ENCODE measurements at regions not wholly inside any gene's neighbourhood (a gene's known extent, or its start where the extent isn't known, plus 50 kb on each side); places are given as distances from the start of the nearest gene placed in this dataset.

DNA sequence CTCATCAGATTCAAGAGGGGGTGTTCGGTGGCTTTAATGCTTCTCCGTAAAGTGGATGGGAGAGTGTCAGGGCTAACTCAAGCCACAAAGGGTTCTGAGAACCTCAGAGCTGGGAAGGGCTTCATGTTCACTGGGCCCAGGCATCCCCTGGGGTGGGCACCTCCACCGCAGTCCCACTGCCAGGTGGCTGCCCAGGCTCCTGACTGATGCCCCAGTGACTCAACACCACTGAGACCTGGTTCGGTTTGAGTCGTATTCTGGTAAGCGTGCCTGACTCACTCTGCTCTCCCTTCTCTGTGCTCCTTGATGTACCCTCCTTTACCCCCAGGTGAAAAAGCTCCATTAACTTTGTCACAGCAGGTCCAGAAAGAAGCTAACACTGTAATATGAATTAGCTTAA is 304.6 kb downstream of the RPLP1 start:
- Histone ChIP-seq H3K27ac (ENCODE audit: low read depth, low read length, poor library complexity, severe bottlenecking) (no peak overlapping the region), H3K4me3 (ENCODE audit: low read depth, low read length, poor library complexity, severe bottlenecking) (no peak overlapping the region), H3K4me2 (ENCODE audit: low read length) (no peak overlapping the region), H3K4me1 (ENCODE audit: insufficient read depth, low read length, poor library complexity, severe bottlenecking) (peaks cover 59% of the 10 kb centered on the region), H3K36me3 (ENCODE audit: insufficient read depth, low read length) (no peaks in the 10 kb centered on the region; the same call in 1 of the 2 replicates), H3K9me2 (ENCODE audit: insufficient read depth, low read length) (no peaks in the 10 kb centered on the region), H4K20me1 (ENCODE audit: insufficient read depth, low read length) (no peaks in the 10 kb centered on the region), H3K9me3 (ENCODE audit: low read length) (peaks cover 22% of the 10 kb centered on the region), H2AFZ (ENCODE audit: low read length) (no peak overlapping the region), H3K79me2 (ENCODE audit: insufficient read depth, low read depth, low read length) (no peaks in the 10 kb centered on the region)
- intact Hi-C loops (cut with micrococcal nuclease; ENCODE audit: unreplicated experiment), result loop anchor here (5.0 kb wide), 1 partner anchor 125 kb away; no protein-coding TSS in a partner anchor
- TF ChIP-seq, protein P1, sequence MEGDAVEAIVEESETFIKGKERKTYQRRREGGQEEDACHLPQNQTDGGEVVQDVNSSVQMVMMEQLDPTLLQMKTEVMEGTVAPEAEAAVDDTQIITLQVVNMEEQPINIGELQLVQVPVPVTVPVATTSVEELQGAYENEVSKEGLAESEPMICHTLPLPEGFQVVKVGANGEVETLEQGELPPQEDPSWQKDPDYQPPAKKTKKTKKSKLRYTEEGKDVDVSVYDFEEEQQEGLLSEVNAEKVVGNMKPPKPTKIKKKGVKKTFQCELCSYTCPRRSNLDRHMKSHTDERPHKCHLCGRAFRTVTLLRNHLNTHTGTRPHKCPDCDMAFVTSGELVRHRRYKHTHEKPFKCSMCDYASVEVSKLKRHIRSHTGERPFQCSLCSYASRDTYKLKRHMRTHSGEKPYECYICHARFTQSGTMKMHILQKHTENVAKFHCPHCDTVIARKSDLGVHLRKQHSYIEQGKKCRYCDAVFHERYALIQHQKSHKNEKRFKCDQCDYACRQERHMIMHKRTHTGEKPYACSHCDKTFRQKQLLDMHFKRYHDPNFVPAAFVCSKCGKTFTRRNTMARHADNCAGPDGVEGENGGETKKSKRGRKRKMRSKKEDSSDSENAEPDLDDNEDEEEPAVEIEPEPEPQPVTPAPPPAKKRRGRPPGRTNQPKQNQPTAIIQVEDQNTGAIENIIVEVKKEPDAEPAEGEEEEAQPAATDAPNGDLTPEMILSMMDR (conservative IDR thresholded peaks at IDR 0.05; ENCODE audit: low read length), result no peak
- no peak for TF ChIP-seq EZH2phosphoT487 (IDR thresholded peaks at IDR 0.05; ENCODE audit: borderline replicate concordance, low read depth, low read length)
- DNase-seq (ENCODE audit: low spot score), result no peak
- BruUV-seq (replicated peaks), result no TSS peak
- CTCF ChIA-PET (ENCODE audit: unreplicated experiment), result interaction anchor here (0.6 kb wide), 1 partner anchor 675 kb away, joined by 3 read pairs; no protein-coding TSS in a partner anchor
- POLR2A ChIA-PET, result interaction anchor here (0.6 to 1.0 kb wide), 2 partner anchors 163 to 257 kb away, joined by 3 read pairs; no protein-coding TSS in a partner anchor

DNA sequence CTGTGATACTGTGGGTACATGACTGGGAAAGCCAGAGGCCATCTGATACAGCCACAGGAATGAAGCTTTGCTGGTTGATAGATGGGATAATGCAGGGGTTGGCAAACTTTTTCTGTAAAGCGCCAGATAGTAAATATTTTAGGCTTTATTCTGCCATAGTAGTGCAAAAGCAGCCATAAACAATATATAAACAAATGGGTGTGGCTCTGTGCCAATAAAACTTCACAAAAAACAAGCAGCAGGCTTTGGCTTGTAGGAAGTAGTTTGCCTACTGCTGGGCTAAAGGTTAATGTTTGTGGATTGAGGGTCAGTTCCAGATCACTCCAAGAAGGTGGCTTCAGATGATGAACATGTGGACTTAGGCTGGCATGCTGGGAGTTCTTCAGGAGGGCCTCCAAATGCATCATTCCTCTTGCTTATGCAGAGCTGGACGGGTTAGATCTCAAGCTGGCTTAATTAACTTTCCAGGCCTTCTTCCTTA is 305.7 kb downstream of the RPLP1 start:
- Histone ChIP-seq H3K4me1 (ENCODE audit: insufficient read depth, low read length, poor library complexity, severe bottlenecking) (peaks cover 71% of the 10 kb centered on the region), H4K20me1 (ENCODE audit: insufficient read depth, low read length) (no peaks in the 10 kb centered on the region), H3K4me3 (ENCODE audit: low read depth, low read length, poor library complexity, severe bottlenecking) (peak overlapping the region; percentile 21), H3K36me3 (ENCODE audit: insufficient read depth, low read length) (no peaks in the 10 kb centered on the region; the same call in 1 of the 2 replicates), H3K9me2 (ENCODE audit: insufficient read depth, low read length) (no peaks in the 10 kb centered on the region), H3K4me2 (ENCODE audit: low read length) (peak overlapping the region; percentile 59), H2AFZ (ENCODE audit: low read length) (peak overlapping the region; percentile 68; the same call in 1 of the 2 replicates), H3K79me2 (ENCODE audit: insufficient read depth, low read depth, low read length) (no peaks in the 10 kb centered on the region), H3K9me3 (ENCODE audit: low read length) (peaks cover 10% of the 10 kb centered on the region), H3K27ac (ENCODE audit: low read depth, low read length, poor library complexity, severe bottlenecking) (peak overlapping the region; percentile 63)
- no peak for DNase-seq (ENCODE audit: low spot score)
- intact Hi-C loops (cut with micrococcal nuclease; ENCODE audit: unreplicated experiment), result loop anchor here (5.0 kb wide), 1 partner anchor 124 kb away; no protein-coding TSS in a partner anchor
- POLR2A ChIA-PET, result interaction anchor here (0.6 to 1.4 kb wide), 5 partner anchors 10 to 936 kb away, joined by 3 read pairs; no protein-coding TSS in a partner anchor
- BruUV-seq (replicated peaks), result no TSS peak
- TF ChIP-seq, protein P1 (conservative IDR thresholded peaks at IDR 0.05; ENCODE audit: low read length), result no peak
- no peak for TF ChIP-seq EZH2phosphoT487 (IDR thresholded peaks at IDR 0.05; ENCODE audit: borderline replicate concordance, low read depth, low read length)
- CTCF ChIA-PET (ENCODE audit: unreplicated experiment), result no interaction called here
